GM12878 (cell line): ENCODE measurements at regions not wholly inside any gene's neighbourhood (a gene's known extent, or its start where the extent isn't known, plus 50 kb on each side); places are given as distances from the start of the nearest gene placed in this dataset.

ENCODE experiments used
- BACH1 ChIP-seq: fragments of 450-650 bp; IDR thresholded peaks from 2 replicates; pipeline ENCODE4 v1.6.1; 2017; ENCODE audit warnings: mild to moderate bottlenecking, borderline replicate concordance
- BHLHE40 ChIP-seq, 2 experiments: fragments of 450-650 bp in 1 of 2; IDR thresholded peaks; 2 replicates each; pipeline ENCODE4 v1.6.1; 2011 to 2017; ENCODE audit warnings: low read depth in 2 of 2, borderline replicate concordance in 1 of 2, improper control_type of control experiment in 1 of 2, low read length in 1 of 2, mild to moderate bottlenecking in 1 of 2
- CEBPB ChIP-seq, 2 experiments: fragments of 150-350 bp in 1 of 2; IDR thresholded peaks; 2 replicates each; pipeline ENCODE4 v1.6.1; 2012 to 2014; ENCODE audit warnings: low read depth in 2 of 2, low read length in 2 of 2, borderline replicate concordance in 1 of 2, inconsistent platforms in 1 of 2
- CTCF ChIP-seq, 3 experiments: IDR thresholded peaks in 2 of 3; conservative IDR thresholded peaks in 1 of 3; 2 replicates each; pipeline ENCODE4 v1.5.1; 2011; ENCODE audit warnings: low read depth in 3 of 3, low read length in 3 of 3, mild to moderate bottlenecking in 3 of 3, control low read depth in 2 of 3, moderate library complexity in 2 of 3, inconsistent platforms in 1 of 3, mixed read lengths in 1 of 3; ENCODE audit not compliant: control insufficient read depth in 2 of 3, insufficient read depth in 1 of 3; ENCODE audit errors: extremely low read depth in 1 of 3
- EGR1 ChIP-seq, 2 experiments: IDR thresholded peaks; 1 replicate in 1 of 2; 2 replicates in 1 of 2; pipeline ENCODE4 v1.6.1; 2011 to 2012; ENCODE audit warnings: low read depth in 2 of 2, low read length in 2 of 2, borderline replicate concordance in 1 of 2, mild to moderate bottlenecking in 1 of 2, moderate library complexity in 1 of 2
- ETV6 ChIP-seq, 2 experiments: fragments of 450-650 bp in 1 of 2; IDR thresholded peaks in 1 of 2; conservative IDR thresholded peaks in 1 of 2; 2 replicates each; pipeline ENCODE4 v1.6.1; 2014; ENCODE audit warnings: antibody characterized with exemption in 1 of 2, borderline replicate concordance in 1 of 2, low read depth in 1 of 2, mild to moderate bottlenecking in 1 of 2, moderate library complexity in 1 of 2
- EZH2 ChIP-seq: IDR thresholded peaks from 2 replicates; pipeline ENCODE4 v1.6.1; 2012; ENCODE audit warnings: low read depth, mild to moderate bottlenecking, control low read depth, inconsistent platforms, low read length, borderline replicate concordance; ENCODE audit not compliant: control insufficient read depth
- FOS ChIP-seq: IDR thresholded peaks from 3 replicates; pipeline ENCODE4 v1.6.1; 2011; ENCODE audit warnings: borderline replicate concordance; ENCODE audit not compliant: insufficient read length; ENCODE audit errors: extremely low read depth
- HDGF ChIP-seq: fragments of 450-650 bp; IDR thresholded peaks from 2 replicates; pipeline ENCODE4 v1.6.1; 2016; ENCODE audit warnings: antibody characterized with exemption
- JUNB ChIP-seq: IDR thresholded peaks from 2 replicates; pipeline ENCODE4 v1.6.1; 2016; ENCODE audit warnings: antibody characterized with exemption, mild to moderate bottlenecking
- MAX ChIP-seq: IDR thresholded peaks from 2 replicates; pipeline ENCODE4 v1.6.1; 2012; ENCODE audit warnings: low read depth, low read length, improper control_type of control experiment
- NFIC ChIP-seq: IDR thresholded peaks from 2 replicates; pipeline ENCODE4 v1.6.1; 2012; ENCODE audit warnings: low read depth, mild to moderate bottlenecking, inconsistent platforms, low read length, moderate library complexity
- REST ChIP-seq: IDR thresholded peaks from 2 replicates; pipeline ENCODE4 v1.6.1; 2012; ENCODE audit warnings: mild to moderate bottlenecking, low read depth, low read length
- SUZ12 ChIP-seq: fragments of 200-600 bp; sonication (generic); IDR thresholded peaks from one replicate; pipeline ENCODE4 v1.6.1; 2018; ENCODE audit warnings: antibody characterized with exemption, mild to moderate bottlenecking; ENCODE audit not compliant: unreplicated experiment

GRCh38 chr2:180359522-180360282 is 352.6 kb upstream of the CWC22 start:
- TF ChIP-seq BHLHE40 (IDR thresholded peaks at IDR 0.05; ENCODE audit: borderline replicate concordance in 1 of 2, low read depth in 2 of 2, low read length in 1 of 2) = 0 out of 4 replicates have a peak, but pooled peaks of 1 of the 2 experiments have one; percentile 14
- no peak for TF ChIP-seq REST
- TF ChIP-seq FOS = no peak
- 0 out of 6 replicates have a peak, but pooled peaks of 1 of the 3 experiments have one; percentile 17 for TF ChIP-seq CTCF (IDR thresholded peaks at IDR 0.05 in 2 of 3, conservative IDR thresholded peaks at IDR 0.05 in 1 of 3; ENCODE audit: control insufficient read depth in 2 of 3, extremely low read depth in 1 of 3, insufficient read depth in 1 of 3, low read depth in 3 of 3, low read length in 3 of 3)
- TF ChIP-seq ETV6 (conservative IDR thresholded peaks at IDR 0.05 in 1 of 2, IDR thresholded peaks at IDR 0.05 in 1 of 2; ENCODE audit: borderline replicate concordance in 1 of 2, low read depth in 1 of 2) = no peak
- TF ChIP-seq MAX = no peak
- no peak for TF ChIP-seq CEBPB (IDR thresholded peaks at IDR 0.05; ENCODE audit: borderline replicate concordance in 1 of 2, low read depth in 2 of 2, low read length in 2 of 2)
- TF ChIP-seq NFIC = no peak
- TF ChIP-seq SUZ12 = no peak
- no peak for TF ChIP-seq HDGF
- no peak for TF ChIP-seq EZH2
- no peak for TF ChIP-seq BACH1
- TF ChIP-seq EGR1 (IDR thresholded peaks at IDR 0.05; ENCODE audit: borderline replicate concordance in 1 of 2, low read depth in 2 of 2, low read length in 2 of 2) = no peak
- TF ChIP-seq JUNB = no peak
